ENCODE measurements at regions not wholly inside any gene's neighbourhood (a gene's known extent, or its start where the extent isn't known, plus 50 kb on each side); places are given as distances from the start of the nearest gene placed in this dataset.
"Not testable (repeated sequence)": the region's sequence is repeated elsewhere in the genome, so short reads cannot be mapped to it uniquely, and the experiment has no call there.

DNA sequence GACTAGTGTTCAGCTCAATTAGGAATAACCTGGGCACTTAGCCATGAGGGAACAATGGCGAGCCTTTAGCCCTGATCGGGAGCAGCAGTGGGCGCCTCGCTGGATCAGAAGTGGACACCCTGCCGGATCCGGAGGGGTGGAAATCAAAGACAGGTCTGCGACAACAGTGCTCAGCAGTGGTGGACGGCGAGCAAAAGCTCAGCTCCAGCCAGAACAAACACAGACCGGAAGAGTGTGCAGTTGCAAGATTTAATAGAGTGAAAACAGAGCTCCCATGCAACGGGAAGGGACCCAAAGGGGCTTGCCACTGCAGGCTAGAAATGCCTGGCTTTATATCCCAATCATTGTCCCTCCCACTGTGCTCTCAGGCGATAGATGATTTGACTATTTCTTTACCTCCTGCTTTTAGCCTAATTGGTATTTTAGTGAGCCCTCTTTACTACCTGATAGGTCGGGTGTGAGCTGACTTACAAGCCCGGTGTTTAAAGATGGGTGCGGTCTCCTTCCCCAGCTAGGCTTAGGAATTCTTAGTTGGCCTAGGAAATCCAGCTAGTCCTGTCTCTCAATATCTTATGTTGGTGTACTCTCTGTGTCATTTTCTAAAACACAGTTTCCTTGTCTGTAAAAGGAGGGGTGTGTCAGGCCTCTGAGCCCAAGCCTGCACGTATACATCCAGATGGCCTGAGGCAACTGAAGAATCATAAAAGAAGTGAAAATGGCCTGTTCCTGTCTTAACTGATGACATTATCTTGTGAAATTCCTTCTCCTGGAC is 1258.8 kb upstream of the TENM4 start:
- TF ChIP-seq, protein P1, sequence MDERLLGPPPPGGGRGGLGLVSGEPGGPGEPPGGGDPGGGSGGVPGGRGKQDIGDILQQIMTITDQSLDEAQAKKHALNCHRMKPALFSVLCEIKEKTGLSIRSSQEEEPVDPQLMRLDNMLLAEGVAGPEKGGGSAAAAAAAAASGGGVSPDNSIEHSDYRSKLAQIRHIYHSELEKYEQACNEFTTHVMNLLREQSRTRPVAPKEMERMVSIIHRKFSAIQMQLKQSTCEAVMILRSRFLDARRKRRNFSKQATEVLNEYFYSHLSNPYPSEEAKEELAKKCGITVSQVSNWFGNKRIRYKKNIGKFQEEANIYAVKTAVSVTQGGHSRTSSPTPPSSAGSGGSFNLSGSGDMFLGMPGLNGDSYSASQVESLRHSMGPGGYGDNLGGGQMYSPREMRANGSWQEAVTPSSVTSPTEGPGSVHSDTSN (CRISPR knock-in tag; IDR thresholded peaks at IDR 0.05) = not testable (repeated sequence)
- TF ChIP-seq PBX3 (CRISPR knock-in tag; IDR thresholded peaks at IDR 0.05; ENCODE audit: borderline replicate concordance); POLR2AphosphoS5 (IDR thresholded peaks at IDR 0.05; ENCODE audit: low read depth, low read length); RBAK (CRISPR knock-in tag; IDR thresholded peaks at IDR 0.05); GABPA (IDR thresholded peaks at IDR 0.05; ENCODE audit: low read depth, low read length); GABPA (CRISPR knock-in tag; IDR thresholded peaks at IDR 0.05; ENCODE audit: low read depth); MYC (CRISPR knock-in tag; IDR thresholded peaks at IDR 0.05; ENCODE audit: borderline replicate concordance); ZNF224 (CRISPR knock-in tag; IDR thresholded peaks at IDR 0.05); SETDB1 (CRISPR knock-in tag; IDR thresholded peaks at IDR 0.05; ENCODE audit: borderline replicate concordance); ZNF605 (CRISPR knock-in tag; IDR thresholded peaks at IDR 0.05); CTCF (CRISPR knock-in tag; IDR thresholded peaks at IDR 0.05); ZNF713 (CRISPR knock-in tag; IDR thresholded peaks at IDR 0.05); ZNF337 (CRISPR knock-in tag; IDR thresholded peaks at IDR 0.05; ENCODE audit: borderline replicate concordance, low read depth): not testable (repeated sequence)
- TF ChIP-seq, protein P2, sequence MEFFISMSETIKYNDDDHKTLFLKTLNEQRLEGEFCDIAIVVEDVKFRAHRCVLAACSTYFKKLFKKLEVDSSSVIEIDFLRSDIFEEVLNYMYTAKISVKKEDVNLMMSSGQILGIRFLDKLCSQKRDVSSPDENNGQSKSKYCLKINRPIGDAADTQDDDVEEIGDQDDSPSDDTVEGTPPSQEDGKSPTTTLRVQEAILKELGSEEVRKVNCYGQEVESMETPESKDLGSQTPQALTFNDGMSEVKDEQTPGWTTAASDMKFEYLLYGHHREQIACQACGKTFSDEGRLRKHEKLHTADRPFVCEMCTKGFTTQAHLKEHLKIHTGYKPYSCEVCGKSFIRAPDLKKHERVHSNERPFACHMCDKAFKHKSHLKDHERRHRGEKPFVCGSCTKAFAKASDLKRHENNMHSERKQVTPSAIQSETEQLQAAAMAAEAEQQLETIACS (CRISPR knock-in tag; IDR thresholded peaks at IDR 0.05) = not testable (repeated sequence)
- TF ChIP-seq, protein P3, sequence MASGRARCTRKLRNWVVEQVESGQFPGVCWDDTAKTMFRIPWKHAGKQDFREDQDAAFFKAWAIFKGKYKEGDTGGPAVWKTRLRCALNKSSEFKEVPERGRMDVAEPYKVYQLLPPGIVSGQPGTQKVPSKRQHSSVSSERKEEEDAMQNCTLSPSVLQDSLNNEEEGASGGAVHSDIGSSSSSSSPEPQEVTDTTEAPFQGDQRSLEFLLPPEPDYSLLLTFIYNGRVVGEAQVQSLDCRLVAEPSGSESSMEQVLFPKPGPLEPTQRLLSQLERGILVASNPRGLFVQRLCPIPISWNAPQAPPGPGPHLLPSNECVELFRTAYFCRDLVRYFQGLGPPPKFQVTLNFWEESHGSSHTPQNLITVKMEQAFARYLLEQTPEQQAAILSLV (CRISPR knock-in tag; IDR thresholded peaks at IDR 0.05; ENCODE audit: borderline replicate concordance) = not testable (repeated sequence)
